Uterus (tissue), 3 donors: ENCODE measurements at regions not wholly inside any gene's neighbourhood (a gene's known extent, or its start where the extent isn't known, plus 50 kb on each side); places are given as distances from the start of the nearest gene placed in this dataset.

ENCODE experiments used
- DNase-seq, 2 donors: peaks; one replicate each; pipeline ENCODE4 v3.0.0-alpha.2; 2019 to 2020
- H3K27ac ChIP-seq, 2 donors: fragments of 200-600 bp; sonication (generic); 1 replicate in 1 of 2; 2 replicates in 1 of 2; pipeline ENCODE4 v1.5.1; 2016 to 2018
- H3K27me3 ChIP-seq, 2 donors: fragments of 200-600 bp; sonication (generic); one replicate each; pipeline ENCODE4 v1.5.1; 2018 to 2019; ENCODE audit warnings: control low read depth in 1 of 2
- H3K36me3 ChIP-seq, 2 donors: fragments of 200-600 bp; sonication (generic); one replicate each; pipeline ENCODE4 v1.5.1; 2019; ENCODE audit warnings: control low read depth in 1 of 2
- H3K4me1 ChIP-seq, 2 donors: fragments of 200-600 bp; sonication (generic); one replicate each; pipeline ENCODE4 v1.5.1; 2018 to 2019; ENCODE audit warnings: control low read depth in 1 of 2
- H3K4me3 ChIP-seq, 2 donors: fragments of 200-600 bp; sonication (generic); 1 replicate in 1 of 2; 2 replicates in 1 of 2; pipeline ENCODE4 v1.5.1; 2018 to 2019; ENCODE audit warnings: mild to moderate bottlenecking in 1 of 2
- H3K9me3 ChIP-seq, 2 donors: fragments of 200-600 bp; sonication (generic); one replicate each; pipeline ENCODE4 v1.5.1; 2019; ENCODE audit warnings: control low read depth in 1 of 2
- CTCF ChIP-seq, 4 experiments: fragments of 200-600 bp in 2 of 4; fragments of 450-650 bp in 2 of 4; sonication (generic) in 2 of 4; IDR thresholded peaks; one replicate each; pipeline ENCODE4 v1.5.1; 2016 to 2019; ENCODE audit warnings: antibody characterized with exemption in 4 of 4, mild to moderate bottlenecking in 2 of 4, moderate library complexity in 1 of 4
- POLR2A ChIP-seq, 2 donors: fragments of 450-650 bp; IDR thresholded peaks; one replicate each; pipeline ENCODE4 v1.6.1; 2016; ENCODE audit warnings: antibody characterized with exemption in 2 of 2, mild to moderate bottlenecking in 1 of 2, moderate library complexity in 1 of 2
- intact Hi-C: fragments of 100-400 bp; cut with DNase I; formaldehyde crosslinking; loops from one replicate; pipeline ENCODE4 v1.15.1; 2023; ENCODE audit warnings: low total_unique reads
- donor health status: DM: yes; HTN: yes; CAD: no.

GRCh38 chr13:97630725-97631124, 196.8 kb downstream of the RAP2A start:
- TF ChIP-seq CTCF (IDR thresholded peaks at IDR 0.05): no peak
- no peak for TF ChIP-seq POLR2A (IDR thresholded peaks at IDR 0.05)
- no peaks in the 10 kb centered on the region for H3K27me3 ChIP-seq
- no peaks in the 10 kb centered on the region for H3K36me3 ChIP-seq
- no peaks in the 10 kb centered on the region for H3K4me1 ChIP-seq
- no peak overlapping the region for H3K4me3 ChIP-seq
- no peak overlapping the region for H3K27ac ChIP-seq
- DNase-seq: no peak
- intact Hi-C loops: no loop called here
- no peaks in the 10 kb centered on the region for H3K9me3 ChIP-seq

GRCh38 chr13:97631158-97631557, 197.2 kb downstream of the RAP2A start:
- no peak for TF ChIP-seq POLR2A (IDR thresholded peaks at IDR 0.05)
- no peak for TF ChIP-seq CTCF (IDR thresholded peaks at IDR 0.05)
- H3K9me3 ChIP-seq: no peaks in the 10 kb centered on the region
- H3K27ac ChIP-seq: no peak overlapping the region
- H3K36me3 ChIP-seq: no peaks in the 10 kb centered on the region
- H3K4me3 ChIP-seq: no peak overlapping the region
- no peaks in the 10 kb centered on the region for H3K27me3 ChIP-seq
- intact Hi-C loops: no loop called here
- DNase-seq: no peak
- no peaks in the 10 kb centered on the region for H3K4me1 ChIP-seq

GRCh38 chr13:97639236-97639635, 205.3 kb downstream of the RAP2A start:
- Histone ChIP-seq H3K4me1 (no peaks in the 10 kb centered on the region), H3K27me3 (no peaks in the 10 kb centered on the region), H3K9me3 (no peaks in the 10 kb centered on the region), H3K27ac (no peak overlapping the region), H3K4me3 (no peak overlapping the region), H3K36me3 (no peaks in the 10 kb centered on the region)
- intact Hi-C loops: no loop called here
- DNase-seq: no peak
- no peak for TF ChIP-seq CTCF (IDR thresholded peaks at IDR 0.05)
- TF ChIP-seq POLR2A (IDR thresholded peaks at IDR 0.05): no peak

GRCh38 chr13:97640268-97640667, 206.3 kb downstream of the RAP2A start:
- H3K9me3 ChIP-seq: no peaks in the 10 kb centered on the region
- TF ChIP-seq CTCF (IDR thresholded peaks at IDR 0.05) (no peak), POLR2A (IDR thresholded peaks at IDR 0.05) (no peak)
- no peaks in the 10 kb centered on the region for H3K27me3 ChIP-seq
- H3K4me3 ChIP-seq: no peak overlapping the region
- H3K27ac ChIP-seq: no peak overlapping the region
- H3K4me1 ChIP-seq: no peaks in the 10 kb centered on the region
- no peak for DNase-seq
- intact Hi-C loops: no loop called here
- no peaks in the 10 kb centered on the region for H3K36me3 ChIP-seq

DNA sequence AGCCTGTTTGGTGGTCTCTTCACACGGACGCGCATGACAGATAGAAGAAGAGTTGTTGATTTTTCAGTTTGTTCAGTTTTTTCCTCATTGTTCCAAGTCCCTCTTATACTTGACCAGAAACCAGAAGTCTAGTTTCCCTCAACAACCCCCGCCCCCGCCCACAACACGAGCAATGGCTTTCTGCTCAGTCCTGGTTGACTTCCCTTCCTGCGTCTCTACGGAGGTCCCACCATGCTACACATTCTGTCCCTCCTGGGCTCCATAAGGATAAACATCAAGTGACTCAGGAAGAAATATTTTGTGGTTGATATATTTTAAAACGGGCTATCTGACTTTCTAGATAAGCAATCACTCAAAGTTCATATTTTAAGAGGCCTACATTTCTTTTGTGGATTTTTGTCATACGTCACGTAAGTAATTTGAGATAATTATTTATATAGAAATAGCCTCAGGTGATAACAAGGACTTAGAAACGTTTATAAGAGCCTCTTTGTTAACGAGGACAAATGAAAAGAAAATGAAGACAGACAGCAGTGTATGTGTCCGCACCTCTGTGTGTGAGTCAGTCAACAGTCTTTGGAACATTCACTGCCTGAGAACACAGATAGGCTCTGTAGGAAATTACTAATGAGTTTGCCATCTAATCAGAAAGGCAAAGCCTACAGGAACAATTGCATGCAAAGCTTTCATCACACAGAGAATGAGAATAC, 214.4 kb downstream of the RAP2A start:
- no peak overlapping the region for H3K4me3 ChIP-seq
- no peaks in the 10 kb centered on the region for H3K36me3 ChIP-seq
- H3K4me1 ChIP-seq: no peaks in the 10 kb centered on the region
- intact Hi-C loops: no loop called here
- TF ChIP-seq CTCF (IDR thresholded peaks at IDR 0.05) (no peak), POLR2A (IDR thresholded peaks at IDR 0.05) (no peak)
- no peaks in the 10 kb centered on the region for H3K9me3 ChIP-seq
- no peaks in the 10 kb centered on the region for H3K27me3 ChIP-seq
- no peak overlapping the region for H3K27ac ChIP-seq
- DNase-seq: no peak
